CD1c-positive myeloid dendritic cell (primary cell): ENCODE measurements at regions not wholly inside any gene's neighbourhood (a gene's known extent, or its start where the extent isn't known, plus 50 kb on each side); places are given as distances from the start of the nearest gene placed in this dataset.
"Not testable (repeated sequence)": the region's sequence is repeated elsewhere in the genome, so short reads cannot be mapped to it uniquely, and the experiment has no call there.

Experiments used
- DNase-seq: peaks from one replicate; pipeline ENCODE4 v3.0.0-alpha.2; 2016; ENCODE audit errors: extremely low spot score

- peak; percentile 22 for DNase-seq
These were observed 179.1 kb downstream of the FASLG start for GRCh38 chr1:172837816-172838679.

- no peak for DNase-seq
These were observed 179.9 kb downstream of the FASLG start for GRCh38 chr1:172838680-172839313.

- DNase-seq = not testable (repeated sequence)
These were observed 180.7 kb downstream of the FASLG start for GRCh38 chr1:172839639-172840038.

- peak; percentile 25 for DNase-seq
These were observed 184.5 kb downstream of the FASLG start for GRCh38 chr1:172843444-172843843.

- DNase-seq = peak; percentile 40
These were observed 186.5 kb downstream of the FASLG start for GRCh38 chr1:172845371-172845770.

GRCh38 chr1:172845865-172846264, 187.0 kb downstream of the FASLG start:
- no peak for DNase-seq

- not testable (repeated sequence) for DNase-seq
These were observed 188.9 kb downstream of the FASLG start for GRCh38 chr1:172847814-172848213.

- no peak for DNase-seq
These were observed 190.8 kb downstream of the FASLG start for GRCh38 chr1:172849653-172850052.

GRCh38 chr1:172851077-172851476, 192.2 kb downstream of the FASLG start:
- no peak for DNase-seq

- no peak for DNase-seq
These were observed 193.0 kb downstream of the FASLG start for GRCh38 chr1:172851856-172852255.

- not testable (repeated sequence) for DNase-seq
These were observed 194.8 kb downstream of the TNFSF18 start for GRCh38 chr1:172855983-172856382.

- no peak for DNase-seq
These were observed 187.7 kb downstream of the TNFSF18 start for GRCh38 chr1:172863031-172863430.

GRCh38 chr1:172867216-172867818, 183.4 kb downstream of the TNFSF18 start:
- DNase-seq = no peak

- DNase-seq = peak; percentile 18
These were observed 179.7 kb downstream of the TNFSF18 start for GRCh38 chr1:172870901-172871606.

- DNase-seq = no peak
These were observed 175.8 kb downstream of the TNFSF18 start for GRCh38 chr1:172874950-172875349.

GRCh38 chr1:172875892-172876291, 174.8 kb downstream of the TNFSF18 start:
- no peak for DNase-seq

GRCh38 chr1:172882385-172882784, 168.4 kb downstream of the TNFSF18 start:
- DNase-seq = no peak

GRCh38 chr1:172882791-172883386, 167.9 kb downstream of the TNFSF18 start:
- no peak for DNase-seq

GRCh38 chr1:172883387-172883791, 167.4 kb downstream of the TNFSF18 start:
- no peak for DNase-seq

- DNase-seq = no peak
These were observed 166.9 kb downstream of the TNFSF18 start for GRCh38 chr1:172883844-172884243.

GRCh38 chr1:172885411-172885810, 165.3 kb downstream of the TNFSF18 start:
- no peak for DNase-seq

GRCh38 chr1:172885971-172886370, 164.8 kb downstream of the TNFSF18 start:
- DNase-seq = no peak
